Pancreas (tissue), 10 donors: ENCODE measurements at regions not wholly inside any gene's neighbourhood (a gene's known extent, or its start where the extent isn't known, plus 50 kb on each side); places are given as distances from the start of the nearest gene placed in this dataset.

ENCODE experiments used
- ATAC-seq, 4 donors: fragments of 200-7000 bp; cut with Tn5 transposase; one replicate each; pipeline versions ENCODE4 v1.8.0 to v1.9.1; 2020; ENCODE audit warnings: mild to moderate bottlenecking in 4 of 4, moderate library complexity in 4 of 4
- DNase-seq, 6 donors: peaks; one replicate each; pipeline ENCODE4 v3.0.0-alpha.2; 2020
- FAIRE-seq: peaks from 2 replicates; lab custom pipeline; 2012; peaks lifted over from hg19 to GRCh38; lab: Jason Lieb, UNC
- H3K27ac ChIP-seq, 4 donors: fragments of 200-600 bp; sonication (generic); 1 replicate in 3 of 4; 2 replicates in 1 of 4; pipeline versions ENCODE4 v1.5.0 to v1.8.0; 2020
- H3K27me3 ChIP-seq, 4 donors: fragments of 200-600 bp; one replicate each; pipeline ENCODE4 v1.8.0; 2021
- H3K36me3 ChIP-seq, 3 donors: fragments of 200-600 bp; sonication (generic) in 1 of 3; one replicate each; pipeline versions ENCODE4 v1.5.0 to v1.8.0; 2020 to 2021
- H3K4me1 ChIP-seq, 3 donors: fragments of 200-600 bp; one replicate each; pipeline ENCODE4 v1.8.0; 2021
- H3K4me3 ChIP-seq, 4 donors: fragments of 200-600 bp; sonication (generic) in 2 of 4; one replicate each; pipeline versions ENCODE4 v1.5.0 to v1.8.0; 2020 to 2021
- H3K9me3 ChIP-seq, 4 donors: fragments of 200-600 bp; one replicate each; pipeline ENCODE4 v1.8.0; 2021
- CTCF ChIP-seq, 4 donors: fragments of 200-600 bp; sonication (generic) in 3 of 4; IDR thresholded peaks; one replicate each; pipeline versions ENCODE4 v1.5.0 to v1.8.0; 2021; ENCODE audit warnings: antibody characterized with exemption in 4 of 4
- WGBS, 2 donors: extraction: QIAGEN DNeasy Blood & Tissue Kit; methylation state at CpG; one replicate each; pipeline ENCODE4 v1.1.7; 2013; 5-methylcytosine and 5-hydroxymethylcytosine counted together
- intact Hi-C, 3 donors: fragments of 100-400 bp; cut with DNase I; formaldehyde crosslinking; loops; one replicate each; pipeline versions ENCODE4 v1.11.1 to v1.14.2; 2022
- donor health status: healthy with polysubstance abuse.
- donor health status: DM: no; HTN: no; CAD: no; lungs with moderate emphysema.
- donor health status: DM: no; HTN: no; CAD: no.
- donor health status: control.
- donor health status: control.
- donor health status: Bipolar disorder and iron deficiency.
- donor health status: DM: yes; HTN: yes; CAD: no.
- donor health status: DM: no; HTN: no; CAD: no.
- donor health status: DM: no; HTN: no; CAD: no.
- donor health status: DM: yes; HTN: yes; CAD: no.

GRCh38 chr1:58929671-58930325, 146.0 kb upstream of the JUN start:
- WGBS, 2 donors, result 94 to 97% methylated on average over 11 of the region's 11 CpGs
- DNase-seq (peak in 1 of 6 donors; percentile 42), ATAC-seq (no peak), FAIRE-seq (no peak)
- no peak for TF ChIP-seq CTCF (IDR thresholded peaks at IDR 0.05)
- H3K36me3 ChIP-seq, result no peaks in the 10 kb centered on the region
- no peak overlapping the region for H3K4me3 ChIP-seq
- no peaks in the 10 kb centered on the region for H3K9me3 ChIP-seq
- H3K27ac ChIP-seq, result no peak overlapping the region
- H3K4me1 ChIP-seq, result peaks cover 6 to 11% (median 9%) of the 10 kb centered on the region in 3 donors
- intact Hi-C loops, result no loop called here
- H3K27me3 ChIP-seq, result no peaks in the 10 kb centered on the region

GRCh38 chr1:58931024-58931423, 147.2 kb upstream of the JUN start:
- intact Hi-C loops, result no loop called here
- Histone ChIP-seq H3K27me3 (no peaks in the 10 kb centered on the region), H3K4me3 (no peak overlapping the region), H3K9me3 (no peaks in the 10 kb centered on the region), H3K27ac (no peak overlapping the region), H3K4me1 (peaks cover 6 to 11% (median 9%) of the 10 kb centered on the region in 3 donors), H3K36me3 (no peaks in the 10 kb centered on the region)
- 69% methylated on average over 2 of the region's 2 CpGs for WGBS, 2 donors
- ATAC-seq (no peak), DNase-seq (no peak), FAIRE-seq (no peak)
- no peak for TF ChIP-seq CTCF (IDR thresholded peaks at IDR 0.05)

GRCh38 chr1:58931756-58932155, 147.9 kb upstream of the JUN start:
- no peaks in the 10 kb centered on the region for H3K36me3 ChIP-seq
- ATAC-seq (no peak), DNase-seq (no peak), FAIRE-seq (no peak)
- H3K27ac ChIP-seq, result no peak overlapping the region
- H3K27me3 ChIP-seq, result no peaks in the 10 kb centered on the region
- intact Hi-C loops, result no loop called here
- no peak for TF ChIP-seq CTCF (IDR thresholded peaks at IDR 0.05)
- WGBS, 2 donors, result 88% methylated on average over 6 of the region's 6 CpGs
- no peak overlapping the region for H3K4me3 ChIP-seq
- H3K4me1 ChIP-seq, result peaks cover 6 to 11% (median 9%) of the 10 kb centered on the region in 3 donors
- H3K9me3 ChIP-seq, result no peaks in the 10 kb centered on the region

- Histone ChIP-seq H3K4me3 (no peak overlapping the region), H3K4me1 (peaks cover 6 to 11% (median 9%) of the 10 kb centered on the region in 3 donors), H3K36me3 (no peaks in the 10 kb centered on the region), H3K9me3 (no peaks in the 10 kb centered on the region), H3K27me3 (no peaks in the 10 kb centered on the region), H3K27ac (peak overlapping the region in 3 of 4 donors; percentile 12 to 25 (median 19))
- 19 to 25% methylated on average over 4 of the region's 4 CpGs for WGBS, 2 donors
- TF ChIP-seq CTCF (IDR thresholded peaks at IDR 0.05), result no peak
- no peak for FAIRE-seq
- intact Hi-C loops, result no loop called here
- peak; percentile 58 to 82 (median 72) for DNase-seq
- ATAC-seq, result peak; percentile 86 to 97 (median 95)
Measured at GRCh38 chr1:58932859-58933598, 149.2 kb upstream of the JUN start.

GRCh38 chr1:58933599-58933926, 149.7 kb upstream of the JUN start:
- ATAC-seq, result no peak
- intact Hi-C loops, result no loop called here
- Histone ChIP-seq H3K36me3 (no peaks in the 10 kb centered on the region), H3K4me1 (peaks cover 6 to 11% (median 9%) of the 10 kb centered on the region in 3 donors), H3K27ac (no peak overlapping the region), H3K27me3 (no peaks in the 10 kb centered on the region), H3K4me3 (no peak overlapping the region), H3K9me3 (no peaks in the 10 kb centered on the region)
- FAIRE-seq, result no peak
- 91 to 100% methylated on average over 2 of the region's 2 CpGs for WGBS, 2 donors
- TF ChIP-seq CTCF (IDR thresholded peaks at IDR 0.05), result no peak
- no peak for DNase-seq
